Breast epithelium (tissue), 4 donors: ENCODE measurements at regions not wholly inside any gene's neighbourhood (a gene's known extent, or its start where the extent isn't known, plus 50 kb on each side); places are given as distances from the start of the nearest gene placed in this dataset.

Experiments
- DNase-seq, 2 donors: peaks; one replicate each; pipeline ENCODE4 v3.0.0-alpha.2; 2019; ENCODE audit warnings: low spot score in 2 of 2
- H3K27ac ChIP-seq, 2 donors: fragments of 200-600 bp; sonication (generic) in 1 of 2; one replicate each; pipeline ENCODE4 v1.5.1; 2016 to 2019; ENCODE audit warnings: mild to moderate bottlenecking in 1 of 2
- H3K27me3 ChIP-seq, 2 donors: fragments of 200-600 bp; sonication (generic) in 1 of 2; one replicate each; pipeline versions ENCODE4 v1.5.1 to v1.6.0; 2017 to 2019; ENCODE audit warnings: control low read depth in 1 of 2, mild to moderate bottlenecking in 1 of 2
- H3K36me3 ChIP-seq: fragments of 200-600 bp; one replicate; pipeline ENCODE4 v1.5.1; 2019
- H3K4me1 ChIP-seq, 2 donors: fragments of 200-600 bp; sonication (generic); one replicate each; pipeline ENCODE4 v1.5.1; 2016 to 2019; ENCODE audit warnings: control low read depth in 1 of 2
- H3K4me3 ChIP-seq, 3 donors: fragments of 200-600 bp; sonication (generic); 1 replicate in 2 of 3; 2 replicates in 1 of 3; pipeline ENCODE4 v1.5.1; 2016 to 2019; ENCODE audit warnings: mild to moderate bottlenecking in 3 of 3, moderate library complexity in 2 of 3
- H3K9me3 ChIP-seq, 2 donors: fragments of 200-600 bp; sonication (generic) in 1 of 2; one replicate each; pipeline ENCODE4 v1.5.1; 2016 to 2019; ENCODE audit warnings: control low read depth in 1 of 2
- CTCF ChIP-seq, 3 donors: fragments of 450-650 bp; IDR thresholded peaks; one replicate each; pipeline ENCODE4 v1.5.1; 2016 to 2017; ENCODE audit warnings: antibody characterized with exemption in 3 of 3, mild to moderate bottlenecking in 3 of 3, moderate library complexity in 3 of 3
- POLR2A ChIP-seq: fragments of 450-650 bp; IDR thresholded peaks from one replicate; pipeline ENCODE4 v1.6.1; 2016; ENCODE audit warnings: antibody characterized with exemption, mild to moderate bottlenecking, moderate library complexity
- POLR2AphosphoS5 ChIP-seq, 3 donors: sonication (generic); formaldehyde crosslinking; IDR thresholded peaks; one replicate each; pipeline ENCODE4 v1.6.1; 2017; ENCODE audit warnings: antibody characterized with exemption in 3 of 3
- intact Hi-C: fragments of 100-400 bp; cut with DNase I; formaldehyde crosslinking; loops from one replicate; pipeline ENCODE4 v1.15.1; 2023; ENCODE audit warnings: low total_unique reads

- no peaks in the 10 kb centered on the region for H3K36me3 ChIP-seq
- no peaks in the 10 kb centered on the region for H3K9me3 ChIP-seq
- no peaks in the 10 kb centered on the region for H3K27me3 ChIP-seq
- no peak for TF ChIP-seq CTCF (IDR thresholded peaks at IDR 0.05)
- no peak for TF ChIP-seq POLR2AphosphoS5 (IDR thresholded peaks at IDR 0.05)
- TF ChIP-seq POLR2A = no peak
- intact Hi-C loops = no loop called here
- no peak for DNase-seq
- H3K27ac ChIP-seq = no peak overlapping the region
- no peak overlapping the region for H3K4me3 ChIP-seq
- H3K4me1 ChIP-seq = no peaks in the 10 kb centered on the region
Observed at GRCh38 chr7:18287482-18287881, 208.1 kb upstream of the HDAC9 start.

- intact Hi-C loops = no loop called here
- no peaks in the 10 kb centered on the region for H3K36me3 ChIP-seq
- no peak overlapping the region for H3K27ac ChIP-seq
- DNase-seq = no peak
- no peak overlapping the region for H3K4me3 ChIP-seq
- no peak for TF ChIP-seq POLR2AphosphoS5 (IDR thresholded peaks at IDR 0.05)
- TF ChIP-seq CTCF (IDR thresholded peaks at IDR 0.05) = no peak
- TF ChIP-seq POLR2A = no peak
- no peaks in the 10 kb centered on the region for H3K27me3 ChIP-seq
- no peaks in the 10 kb centered on the region for H3K4me1 ChIP-seq
- no peaks in the 10 kb centered on the region for H3K9me3 ChIP-seq
Observed at GRCh38 chr7:18288322-18289037, 207.1 kb upstream of the HDAC9 start.

- H3K36me3 ChIP-seq = no peaks in the 10 kb centered on the region
- H3K27ac ChIP-seq = no peak overlapping the region
- no peaks in the 10 kb centered on the region for H3K27me3 ChIP-seq
- H3K4me1 ChIP-seq = no peaks in the 10 kb centered on the region
- DNase-seq = no peak
- TF ChIP-seq POLR2A (no peak), POLR2AphosphoS5 (IDR thresholded peaks at IDR 0.05) (no peak), CTCF (IDR thresholded peaks at IDR 0.05) (no peak)
- H3K4me3 ChIP-seq = no peak overlapping the region
- intact Hi-C loops = no loop called here
- H3K9me3 ChIP-seq = no peaks in the 10 kb centered on the region
Observed at GRCh38 chr7:18289788-18290187, 205.8 kb upstream of the HDAC9 start.

- no peak for DNase-seq
- Histone ChIP-seq H3K4me3 (peak overlapping the region in 1 of 3 donors; percentile 18), H3K27me3 (no peaks in the 10 kb centered on the region), H3K9me3 (no peaks in the 10 kb centered on the region), H3K36me3 (no peaks in the 10 kb centered on the region), H3K27ac (no peak overlapping the region), H3K4me1 (no peaks in the 10 kb centered on the region)
- TF ChIP-seq POLR2A (no peak), CTCF (IDR thresholded peaks at IDR 0.05) (no peak), POLR2AphosphoS5 (IDR thresholded peaks at IDR 0.05) (no peak)
- intact Hi-C loops = no loop called here
Observed at GRCh38 chr7:18290223-18290622, 205.3 kb upstream of the HDAC9 start.

GRCh38 chr7:18290865-18291264 lies 204.7 kb upstream of the HDAC9 start:
- H3K4me1 ChIP-seq = no peaks in the 10 kb centered on the region
- H3K9me3 ChIP-seq = no peaks in the 10 kb centered on the region
- no peak for DNase-seq
- intact Hi-C loops = no loop called here
- no peak overlapping the region for H3K27ac ChIP-seq
- peak overlapping the region in 1 of 3 donors; percentile 18 for H3K4me3 ChIP-seq
- no peaks in the 10 kb centered on the region for H3K27me3 ChIP-seq
- TF ChIP-seq CTCF (IDR thresholded peaks at IDR 0.05) (no peak), POLR2AphosphoS5 (IDR thresholded peaks at IDR 0.05) (no peak), POLR2A (no peak)
- no peaks in the 10 kb centered on the region for H3K36me3 ChIP-seq
